WERI-Rb-1 (cell line): ENCODE measurements at regions not wholly inside any gene's neighbourhood (a gene's known extent, or its start where the extent isn't known, plus 50 kb on each side); places are given as distances from the start of the nearest gene placed in this dataset.

ENCODE experiments used
- DNase-seq: peaks from one replicate; pipeline ENCODE4 v3.0.0-alpha.2; 2020
- H3K27ac ChIP-seq: fragments of 250-450 bp; sonication (Bioruptor Pico); 2 replicates; pipeline ENCODE4 v1.5.1; 2020; ENCODE audit warnings: mild to moderate bottlenecking, moderate library complexity
- H3K27me3 ChIP-seq: fragments of 250-450 bp; sonication (Bioruptor Pico); 2 replicates; pipeline ENCODE4 v1.5.1; 2021; ENCODE audit warnings: mild to moderate bottlenecking, low read depth, moderate library complexity; ENCODE audit not compliant: insufficient read depth, severe bottlenecking
- H3K36me3 ChIP-seq: fragments of 250-450 bp; sonication (Bioruptor Pico); 2 replicates; pipeline ENCODE4 v1.5.1; 2020; ENCODE audit warnings: mild to moderate bottlenecking, moderate library complexity
- H3K4me3 ChIP-seq: 2 replicates; pipeline ENCODE4 v1.5.1; 2011; ENCODE audit warnings: low read depth, mild to moderate bottlenecking, control low read depth, low read length
- H3K9me3 ChIP-seq: fragments of 250-450 bp; sonication (Bioruptor Pico); 2 replicates; pipeline ENCODE4 v1.5.1; 2021; ENCODE audit warnings: mild to moderate bottlenecking, moderate library complexity; ENCODE audit not compliant: severe bottlenecking
- TF ChIP-seq, protein P1 (sequence below): IDR thresholded peaks from 2 replicates; pipeline ENCODE4 v1.5.1; 2011; ENCODE audit warnings: low read depth, mild to moderate bottlenecking, control low read depth, inconsistent platforms, low read length

DNA sequence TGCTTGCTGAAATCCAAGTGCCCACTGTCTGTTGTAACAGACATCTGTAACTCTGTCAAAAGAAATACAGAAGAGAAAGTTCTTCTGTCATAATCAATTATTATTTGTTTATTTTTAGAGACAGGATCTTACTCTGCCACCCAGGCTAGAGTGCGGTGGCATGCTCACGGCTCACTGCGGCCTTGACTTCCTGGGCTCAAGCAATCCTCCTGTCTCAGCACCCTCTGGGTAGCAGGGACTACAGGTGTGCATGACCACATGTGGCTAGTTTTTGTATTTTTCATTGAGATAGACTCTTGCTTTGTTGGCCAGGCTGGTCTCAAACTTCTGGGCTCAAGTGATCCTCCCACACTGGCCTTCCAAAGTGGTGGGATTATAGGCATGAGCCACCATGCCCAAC is 177.6 kb upstream of the SETMAR start:
- Histone ChIP-seq H3K9me3 (peaks cover 6% of the 10 kb centered on the region), H3K27me3 (no peaks in the 10 kb centered on the region), H3K27ac (no peak overlapping the region), H3K4me3 (no peak overlapping the region), H3K36me3 (no peaks in the 10 kb centered on the region)
- DNase-seq: no peak
- TF ChIP-seq, protein P1, sequence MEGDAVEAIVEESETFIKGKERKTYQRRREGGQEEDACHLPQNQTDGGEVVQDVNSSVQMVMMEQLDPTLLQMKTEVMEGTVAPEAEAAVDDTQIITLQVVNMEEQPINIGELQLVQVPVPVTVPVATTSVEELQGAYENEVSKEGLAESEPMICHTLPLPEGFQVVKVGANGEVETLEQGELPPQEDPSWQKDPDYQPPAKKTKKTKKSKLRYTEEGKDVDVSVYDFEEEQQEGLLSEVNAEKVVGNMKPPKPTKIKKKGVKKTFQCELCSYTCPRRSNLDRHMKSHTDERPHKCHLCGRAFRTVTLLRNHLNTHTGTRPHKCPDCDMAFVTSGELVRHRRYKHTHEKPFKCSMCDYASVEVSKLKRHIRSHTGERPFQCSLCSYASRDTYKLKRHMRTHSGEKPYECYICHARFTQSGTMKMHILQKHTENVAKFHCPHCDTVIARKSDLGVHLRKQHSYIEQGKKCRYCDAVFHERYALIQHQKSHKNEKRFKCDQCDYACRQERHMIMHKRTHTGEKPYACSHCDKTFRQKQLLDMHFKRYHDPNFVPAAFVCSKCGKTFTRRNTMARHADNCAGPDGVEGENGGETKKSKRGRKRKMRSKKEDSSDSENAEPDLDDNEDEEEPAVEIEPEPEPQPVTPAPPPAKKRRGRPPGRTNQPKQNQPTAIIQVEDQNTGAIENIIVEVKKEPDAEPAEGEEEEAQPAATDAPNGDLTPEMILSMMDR: no peak

DNA sequence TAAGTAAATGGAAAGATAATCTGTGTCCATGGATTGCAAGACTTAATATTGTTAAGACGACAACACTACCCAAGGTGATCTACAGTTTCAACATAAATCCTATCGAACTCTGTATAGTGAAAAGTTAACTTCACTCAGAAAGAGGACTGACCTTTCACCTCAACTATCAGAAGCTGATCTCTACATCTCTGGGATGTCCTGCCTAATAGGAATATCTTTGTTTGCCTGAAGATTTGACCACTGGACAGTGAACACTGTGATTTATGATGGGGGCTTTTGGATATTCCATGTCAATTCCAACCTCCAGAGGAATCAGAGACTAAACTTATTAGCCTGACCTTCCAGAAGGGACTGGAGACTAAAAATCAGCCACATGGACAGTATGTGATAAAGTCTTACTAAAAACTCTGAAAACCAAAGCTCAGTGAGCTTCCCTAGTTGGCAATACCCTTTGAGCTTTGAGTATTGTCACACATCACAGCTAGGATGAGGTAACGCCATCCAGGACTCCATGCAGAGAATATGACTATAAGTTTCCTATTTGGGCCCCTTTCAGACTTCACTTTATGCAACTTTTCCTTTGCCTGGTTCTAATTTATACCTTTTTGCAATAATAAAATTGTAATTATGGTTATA is 164.9 kb upstream of the SETMAR start:
- H3K4me3 ChIP-seq: no peak overlapping the region
- no peaks in the 10 kb centered on the region for H3K9me3 ChIP-seq
- H3K27me3 ChIP-seq: no peaks in the 10 kb centered on the region
- H3K27ac ChIP-seq: no peak overlapping the region
- TF ChIP-seq, protein P1: no peak
- H3K36me3 ChIP-seq: no peaks in the 10 kb centered on the region
- no peak for DNase-seq

DNA sequence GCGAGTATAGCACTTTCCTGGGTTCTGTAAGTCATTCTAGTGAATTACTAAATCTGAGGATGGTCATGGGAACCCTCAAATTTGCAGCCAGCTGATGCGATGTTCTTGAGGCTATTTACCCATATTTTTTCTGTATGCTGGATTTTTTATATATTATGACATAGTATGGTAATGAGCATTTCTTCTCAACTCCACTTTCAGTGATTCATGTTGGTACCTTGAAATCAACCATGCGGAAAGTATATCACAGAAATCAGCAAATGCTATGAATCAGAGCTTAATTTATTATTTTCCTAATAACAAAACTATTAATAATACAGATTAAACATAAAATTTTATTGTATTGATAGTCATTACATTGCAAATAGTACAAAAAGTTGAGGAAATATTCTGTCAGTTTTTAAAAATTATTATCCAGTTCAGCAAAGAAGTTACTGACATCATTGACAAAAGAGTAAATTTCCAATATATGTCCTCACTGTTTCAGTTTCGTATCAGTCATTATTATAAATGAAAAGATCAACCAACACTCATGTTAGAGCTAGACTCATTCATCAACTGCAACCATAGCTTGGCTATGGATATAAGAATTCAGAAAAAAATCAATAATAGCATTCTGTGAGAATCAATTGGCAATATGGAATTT is 164.3 kb upstream of the SETMAR start:
- Histone ChIP-seq H3K27ac (no peak overlapping the region), H3K9me3 (no peaks in the 10 kb centered on the region), H3K36me3 (no peaks in the 10 kb centered on the region), H3K27me3 (no peaks in the 10 kb centered on the region), H3K4me3 (no peak overlapping the region)
- TF ChIP-seq, protein P1: no peak
- no peak for DNase-seq

DNA sequence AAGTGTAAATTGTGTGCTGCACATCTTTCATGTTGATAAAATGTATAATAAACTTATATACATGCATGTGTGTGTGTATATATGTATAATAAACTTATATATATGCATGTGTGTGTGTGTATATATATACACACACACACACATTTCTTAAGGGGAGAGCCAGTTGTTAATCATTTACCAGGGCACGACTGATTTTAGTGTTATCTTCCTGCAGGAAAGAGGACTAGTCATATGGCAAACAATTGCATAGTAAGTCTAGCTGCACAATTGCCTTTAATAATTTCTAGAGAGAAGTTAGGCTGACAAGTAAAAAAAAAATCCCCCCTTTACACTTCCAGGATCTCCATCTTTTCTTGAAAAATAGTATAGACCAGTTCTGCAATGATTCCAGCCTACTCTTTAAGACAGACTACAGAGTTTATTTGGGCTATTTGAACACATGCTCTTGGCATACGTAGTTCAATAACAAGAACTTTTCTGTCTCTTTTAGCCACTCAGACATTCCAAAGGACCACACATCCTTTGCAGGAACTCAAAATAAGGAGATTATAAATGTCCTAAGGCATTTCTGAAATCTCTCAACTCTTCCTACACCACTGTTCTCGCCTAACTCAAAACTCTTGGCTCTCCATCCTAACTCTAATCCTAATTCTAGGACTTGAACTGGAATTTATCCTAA is 163.6 kb upstream of the SETMAR start:
- Histone ChIP-seq H3K9me3 (no peaks in the 10 kb centered on the region), H3K36me3 (no peaks in the 10 kb centered on the region)
- TF ChIP-seq, protein P1: no peak

DNA sequence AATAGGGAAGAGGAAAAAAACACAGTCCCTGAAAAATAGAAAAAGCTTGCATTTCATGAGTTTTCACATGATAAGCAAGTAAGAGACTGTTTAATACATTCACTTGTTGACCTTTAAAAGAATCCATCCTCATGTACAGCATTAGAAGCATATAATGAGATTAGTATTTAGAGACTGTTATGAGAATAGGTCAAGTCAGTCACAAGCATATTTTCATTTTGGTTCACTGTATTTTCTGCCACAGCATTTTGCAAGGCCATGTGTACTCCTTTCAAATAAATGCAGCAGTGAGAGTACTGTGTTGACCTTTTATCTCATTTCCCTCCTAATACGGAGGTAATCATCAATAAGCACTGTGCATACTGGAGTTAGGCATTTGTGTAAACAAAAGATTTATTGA is 162.2 kb upstream of the SETMAR start:
- TF ChIP-seq, protein P1: no peak
- no peaks in the 10 kb centered on the region for H3K9me3 ChIP-seq
- no peak for DNase-seq
- no peaks in the 10 kb centered on the region for H3K27me3 ChIP-seq
- H3K36me3 ChIP-seq: no peaks in the 10 kb centered on the region
- H3K27ac ChIP-seq: no peak overlapping the region
- no peak overlapping the region for H3K4me3 ChIP-seq

More for the DNA sequence above, 163.6 kb upstream of the SETMAR start:
- no peaks in the 10 kb centered on the region for H3K27me3 ChIP-seq
- H3K27ac ChIP-seq: no peak overlapping the region
- DNase-seq: no peak
- no peak overlapping the region for H3K4me3 ChIP-seq
